ENCODE measurements at regions not wholly inside any gene's neighbourhood (a gene's known extent, or its start where the extent isn't known, plus 50 kb on each side); places are given as distances from the start of the nearest gene placed in this dataset.

DNA sequence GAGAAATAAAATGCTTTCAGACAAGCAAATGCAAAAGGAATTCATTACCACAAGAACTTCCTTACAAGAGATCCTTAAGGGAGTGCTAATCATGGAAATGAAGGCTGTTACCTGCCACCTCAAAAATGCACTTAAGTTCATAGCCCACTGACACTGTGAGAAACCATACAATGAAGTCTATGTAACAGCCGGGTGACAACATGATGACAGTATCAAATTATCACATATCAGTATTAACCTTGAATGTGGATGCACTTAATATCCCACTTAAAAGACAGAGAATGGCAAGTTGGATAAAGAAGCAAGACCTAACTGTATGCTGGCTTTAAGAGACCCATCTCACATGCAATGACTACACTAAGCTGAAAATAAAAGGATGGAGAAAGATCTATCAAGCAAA lies 403.4 kb upstream of the MC4R start:
- no peak for DNase-seq

DNA sequence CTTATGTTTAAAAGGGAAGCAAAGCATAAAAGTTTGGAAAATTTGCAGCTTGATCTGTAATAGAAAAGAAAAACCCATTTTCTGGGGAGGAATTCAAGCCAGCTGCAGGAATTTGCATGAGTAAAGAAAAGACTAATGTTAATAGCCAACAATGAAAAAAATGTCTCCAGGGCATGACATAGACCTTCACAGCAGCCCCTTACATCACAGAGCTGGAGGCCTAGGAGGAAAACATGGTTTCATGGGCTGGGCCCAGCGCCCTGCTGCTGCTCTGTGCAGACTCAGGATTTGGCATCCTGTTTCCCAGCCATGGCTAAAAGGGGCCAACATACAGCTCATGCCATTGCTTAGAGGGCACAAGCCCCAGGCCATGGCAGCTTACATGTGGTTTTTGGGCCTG lies 411.6 kb upstream of the MC4R start:
- DNase-seq = no peak

DNA sequence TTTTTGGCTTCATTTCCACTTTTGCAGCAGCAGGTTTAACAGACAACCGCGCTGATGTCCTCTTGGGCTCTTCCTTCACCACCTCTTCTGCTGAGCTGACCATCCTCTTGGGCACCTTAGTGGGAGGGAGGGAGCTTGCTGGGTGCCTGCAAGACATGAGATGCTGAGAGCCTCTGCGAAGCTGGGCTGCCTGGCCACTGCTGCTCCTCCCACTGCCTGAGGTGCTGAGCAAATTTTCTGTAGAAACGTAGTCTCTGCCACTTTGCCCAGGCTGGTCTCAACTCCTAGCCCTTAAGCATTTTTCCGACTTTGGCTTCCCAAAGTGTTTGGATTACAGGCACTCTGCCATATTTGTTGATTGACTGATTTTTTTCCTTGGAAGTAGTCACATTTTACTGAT lies 422.2 kb upstream of the MC4R start:
- DNase-seq = no peak

DNA sequence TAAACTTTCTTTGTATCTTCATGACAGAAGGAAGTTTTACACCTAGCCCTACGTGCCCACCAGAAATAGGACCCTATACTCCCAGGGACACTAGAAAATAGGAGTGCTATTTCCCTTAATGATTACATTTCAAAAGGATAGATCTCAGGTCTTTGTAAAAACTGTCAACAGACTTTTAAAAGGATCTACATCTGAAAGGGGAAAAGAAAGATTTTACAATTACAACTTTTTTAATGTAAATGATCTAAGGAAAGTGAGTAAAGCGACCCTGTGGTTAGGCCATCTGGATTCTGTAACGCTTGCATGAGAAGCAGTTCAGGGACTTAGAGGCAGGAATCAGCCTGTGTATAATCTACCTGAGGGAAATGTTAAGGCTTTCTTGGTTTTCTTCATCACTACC lies 431.8 kb upstream of the MC4R start:
- no peak for DNase-seq

DNA sequence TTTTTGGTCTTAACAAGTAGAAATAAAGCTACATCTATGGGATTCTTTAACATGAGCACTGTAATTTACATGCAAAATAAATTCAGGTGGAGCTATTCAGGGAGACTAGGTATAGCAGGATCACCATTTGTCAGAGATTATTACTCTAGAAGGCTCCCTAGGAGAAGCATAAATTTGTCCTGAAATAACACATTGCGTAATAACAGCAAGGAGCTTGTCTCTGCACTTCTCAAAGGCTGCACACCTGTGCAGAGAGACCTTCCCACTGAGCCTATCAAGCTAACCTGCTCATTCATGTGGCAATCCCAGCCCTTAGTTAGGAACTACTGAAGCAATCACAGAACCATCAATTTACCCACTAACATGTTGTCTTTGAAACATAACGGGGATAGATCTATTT lies 437.4 kb upstream of the MC4R start:
- no peak for DNase-seq

DNA sequence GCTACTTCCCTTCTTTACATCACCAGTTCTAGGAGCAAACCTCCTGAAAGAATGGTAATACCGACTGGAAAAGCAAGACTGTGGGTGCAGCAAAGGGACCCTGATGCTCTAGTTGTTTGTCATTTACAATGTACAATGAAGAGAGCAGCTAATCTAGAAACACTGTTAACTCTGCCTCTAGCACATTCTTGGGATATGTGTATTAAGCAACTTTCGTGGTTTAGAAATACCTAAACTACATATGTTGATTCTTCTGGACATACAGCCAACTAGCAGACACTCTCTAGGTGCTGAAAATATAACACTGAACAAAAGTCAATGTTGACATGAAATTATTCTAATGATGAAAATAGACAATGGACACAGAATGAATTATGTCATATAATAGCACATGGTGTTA lies 440.3 kb upstream of the MC4R start:
- DNase-seq = no peak

DNA sequence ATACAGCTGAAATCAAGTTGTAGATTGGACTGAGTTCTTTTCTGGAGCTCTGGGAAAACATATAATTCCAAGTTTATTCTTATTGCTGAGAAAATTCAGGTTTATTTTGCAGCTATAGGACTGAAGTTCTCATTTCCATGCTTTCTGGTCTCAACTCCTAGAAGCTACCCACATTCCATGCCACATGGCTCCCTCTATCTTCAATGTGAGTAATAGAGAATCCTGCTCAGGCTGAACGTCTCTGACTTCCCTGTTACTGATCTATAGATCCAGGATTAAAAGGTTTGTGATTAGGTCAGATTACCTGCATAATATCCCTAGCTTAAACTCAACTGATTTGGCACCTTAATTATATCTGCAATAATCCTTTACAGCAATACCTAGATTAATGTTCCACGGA lies 453.8 kb upstream of the MC4R start:
- no peak for DNase-seq

DNA sequence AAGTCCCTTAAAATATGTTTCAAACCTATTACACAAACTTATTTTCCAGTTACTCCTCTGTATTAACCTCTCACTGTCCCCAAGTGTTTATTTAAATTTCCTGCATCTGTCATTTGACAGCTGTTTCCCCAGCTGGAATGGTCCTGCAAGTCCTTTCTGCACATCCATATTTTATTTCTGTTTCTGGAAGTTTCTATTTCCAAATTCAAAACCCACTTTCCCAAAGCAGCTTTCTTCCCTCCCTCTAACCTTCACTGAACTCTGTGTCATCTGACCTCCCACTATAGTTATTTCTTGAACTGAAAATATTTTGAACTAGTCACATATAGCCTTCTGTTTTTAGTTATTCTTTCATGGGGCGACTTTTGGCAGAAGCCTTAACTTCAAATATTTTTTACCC lies 459.4 kb upstream of the MC4R start:
- peak; percentile 28 to 75 (median 42) for DNase-seq

DNA sequence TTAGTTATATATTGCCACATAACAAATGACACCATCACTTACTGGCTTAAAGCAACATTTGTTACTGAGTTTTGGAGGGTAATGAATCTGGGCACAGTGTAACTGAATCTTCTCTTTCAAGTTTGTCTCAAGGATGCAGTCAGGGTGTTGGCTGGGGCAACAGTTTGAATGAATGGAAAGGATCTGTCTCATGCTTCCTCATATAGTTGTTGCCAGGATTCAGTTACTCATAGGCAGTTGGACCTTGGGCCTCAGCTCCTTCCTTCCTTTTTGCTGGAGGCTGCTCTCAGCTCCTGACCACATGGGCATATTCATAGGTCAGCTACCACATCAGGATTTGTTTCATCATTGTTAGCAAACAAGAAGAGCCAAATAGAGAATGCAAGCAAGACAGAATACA lies 466.1 kb upstream of the MC4R start:
- no peak for DNase-seq

DNA sequence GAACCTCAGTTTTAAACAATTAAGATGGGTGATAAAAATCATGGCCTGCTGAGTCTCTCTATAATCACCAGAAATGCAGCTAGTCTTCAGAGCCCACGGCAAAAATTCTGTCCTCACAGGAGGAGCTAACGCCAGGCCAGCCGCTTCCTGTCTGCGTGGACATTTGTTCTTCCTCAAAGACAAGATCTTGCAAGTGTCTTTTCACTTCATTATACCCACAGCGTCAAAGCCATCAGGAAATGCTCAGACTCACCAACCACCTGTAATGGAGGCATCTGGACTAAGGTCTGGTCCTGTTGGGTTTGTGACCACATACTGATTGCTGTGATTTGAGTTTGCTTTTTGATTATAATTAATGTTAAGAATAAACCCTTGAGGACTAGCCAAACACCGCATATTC lies 473.8 kb upstream of the MC4R start:
- no peak for DNase-seq

DNA sequence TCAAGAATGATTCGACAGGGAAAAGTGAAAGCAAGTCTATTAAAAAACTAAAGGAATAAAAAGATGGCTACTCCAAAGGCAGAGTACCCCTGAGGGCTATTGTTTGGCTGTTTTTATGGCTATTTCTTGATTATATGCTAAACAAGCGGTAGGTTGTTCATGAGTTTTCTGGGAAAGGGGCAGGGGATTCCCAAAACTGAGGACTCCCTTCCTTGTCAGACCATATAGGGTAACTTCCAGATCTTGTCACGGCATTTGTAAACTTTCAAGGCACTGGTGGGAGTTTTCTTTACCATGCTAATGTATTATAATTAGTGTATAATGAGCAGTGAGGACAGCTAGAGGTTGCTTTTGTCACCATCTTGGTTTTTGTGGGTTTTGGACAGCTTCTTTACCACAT lies 474.9 kb upstream of the MC4R start:
- DNase-seq = no peak

DNA sequence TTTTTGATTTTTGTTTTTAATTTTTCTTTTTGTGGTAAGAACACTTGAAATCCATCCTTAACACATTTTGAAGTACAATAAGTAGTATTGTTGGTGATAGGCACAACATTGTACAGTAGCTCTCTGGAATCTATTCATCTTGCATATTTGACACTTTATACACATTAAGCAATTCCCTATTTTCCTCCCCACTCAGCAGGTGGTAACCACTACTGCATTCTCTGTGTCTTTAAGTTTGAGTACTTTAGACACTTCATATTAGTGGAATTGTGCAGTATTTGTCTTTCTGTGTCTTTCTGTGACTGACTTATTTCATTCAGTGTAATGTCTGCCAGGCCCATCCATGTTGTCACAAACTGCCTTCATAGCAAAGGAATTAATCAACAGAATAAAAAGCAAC lies 471.7 kb upstream of the CDH20 start:
- DNase-seq = no peak

DNA sequence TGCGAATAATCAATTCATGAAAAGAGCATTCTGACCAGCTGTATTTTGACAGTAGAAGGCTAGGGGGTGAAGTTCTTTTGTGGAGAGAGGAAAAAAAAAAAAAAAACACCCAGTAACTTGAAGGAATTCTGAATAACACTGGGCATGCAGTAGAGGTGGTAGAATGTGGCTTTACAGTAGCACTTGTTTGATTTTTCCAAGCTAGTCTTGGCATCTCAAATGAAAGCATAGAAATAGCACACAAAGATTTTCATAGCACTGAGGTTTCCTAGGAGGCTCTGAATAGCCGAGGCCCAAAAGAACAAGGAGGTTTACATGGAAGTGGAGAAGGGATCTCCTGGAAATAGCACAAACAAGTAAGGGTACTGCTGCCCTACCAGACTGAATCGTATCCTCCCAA lies 470.2 kb upstream of the CDH20 start:
- DNase-seq = no peak

DNA sequence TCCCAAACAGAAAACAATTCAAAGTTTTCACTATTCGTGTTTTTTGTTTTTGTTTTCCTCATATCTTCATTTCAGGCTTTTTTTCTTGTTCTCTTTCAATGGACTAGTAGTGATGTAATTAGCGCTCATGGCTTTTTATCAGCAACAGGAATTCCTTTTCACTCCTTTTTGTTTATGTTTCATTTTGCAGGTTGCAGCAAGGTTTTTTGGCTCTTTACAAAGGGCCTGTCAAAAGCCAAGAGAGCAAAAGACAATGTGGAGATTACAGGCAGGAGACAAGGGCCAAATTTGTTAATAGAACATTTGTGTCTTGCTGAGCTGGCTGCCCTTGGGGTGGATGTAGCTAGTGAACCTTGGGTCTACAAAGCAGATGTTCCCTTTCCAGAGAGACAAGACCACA lies 467.4 kb upstream of the CDH20 start:
- DNase-seq = no peak

DNA sequence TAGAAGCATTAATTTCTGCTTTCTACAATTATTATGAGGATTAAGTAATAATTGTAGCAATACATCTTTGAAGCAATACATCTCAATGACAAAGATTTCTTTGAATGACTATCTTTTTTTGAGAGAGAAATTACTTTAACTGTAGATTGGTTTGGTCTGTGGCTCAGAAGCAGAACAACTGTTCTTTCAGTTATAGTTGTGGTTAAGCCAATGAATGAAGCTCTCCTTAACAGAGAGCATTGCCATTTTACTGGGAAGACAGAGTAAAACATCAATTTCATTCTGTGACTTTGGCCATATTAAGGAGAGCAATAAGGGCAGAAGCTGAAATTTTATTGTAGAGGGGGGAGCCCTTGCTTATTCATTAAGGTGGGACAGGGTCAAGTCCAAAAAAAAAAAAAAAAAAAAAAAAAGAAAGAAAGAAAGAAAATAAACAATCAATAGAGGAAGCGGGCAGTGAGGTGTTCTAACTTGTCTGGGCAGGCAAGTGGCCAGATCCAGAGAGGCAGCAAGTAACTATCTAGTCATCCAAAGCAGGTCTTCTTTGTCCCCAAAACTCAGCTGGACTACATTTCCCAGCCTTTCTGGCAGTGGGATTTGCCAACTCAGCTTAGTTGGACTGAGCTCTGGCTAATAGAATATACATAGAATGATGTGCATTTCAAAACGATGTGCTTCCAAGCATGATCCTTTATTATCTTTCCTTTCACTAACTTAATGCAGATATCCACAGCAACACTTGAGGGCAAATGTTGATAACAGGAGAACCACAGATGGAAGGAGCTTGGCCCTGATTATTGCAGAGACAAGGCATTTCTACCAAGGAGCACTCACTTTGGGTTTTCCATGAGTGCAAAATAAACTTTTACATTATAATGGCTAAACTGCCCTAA lies 462.7 kb upstream of the CDH20 start:
- peak in 2 of 3 donors; percentile 18 to 37 for DNase-seq

DNA sequence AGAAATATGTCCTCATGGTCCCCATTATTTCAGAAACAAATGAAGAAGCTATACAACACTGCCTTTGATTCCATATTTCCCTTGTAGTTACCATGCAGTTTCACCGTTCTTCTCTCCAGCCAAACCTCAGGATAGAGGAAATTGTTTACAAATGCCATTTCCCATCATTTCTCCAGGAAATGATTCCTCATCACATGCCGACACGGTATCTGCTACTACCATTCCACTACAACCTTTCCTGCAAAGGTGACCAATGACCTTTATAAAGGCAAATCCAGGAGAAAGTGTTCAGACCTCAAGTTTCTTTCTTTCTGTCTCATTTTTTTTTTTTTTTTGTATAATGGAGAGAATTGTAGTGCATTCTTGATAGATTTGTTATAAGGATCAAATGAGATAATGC lies 460.8 kb upstream of the CDH20 start:
- DNase-seq = no peak

DNA sequence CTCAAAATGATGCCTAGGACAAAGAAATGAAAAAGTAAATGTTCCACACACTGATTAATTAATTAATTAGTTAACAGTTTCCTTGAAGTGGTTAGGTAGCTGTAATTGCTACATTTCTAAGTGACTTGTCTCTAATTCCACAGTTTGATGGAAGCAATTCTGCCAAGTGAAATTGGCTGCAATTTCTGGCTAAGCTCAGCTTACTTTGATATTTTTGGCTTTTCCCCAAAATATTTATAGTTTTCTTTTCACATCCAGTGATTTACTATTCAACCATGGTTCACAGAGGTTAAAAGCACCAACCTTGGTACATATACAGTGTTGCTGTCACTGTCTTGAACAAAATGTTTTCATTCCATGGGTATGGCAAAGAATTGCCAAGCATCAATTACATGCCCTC lies 459.5 kb upstream of the CDH20 start:
- DNase-seq = no peak

DNA sequence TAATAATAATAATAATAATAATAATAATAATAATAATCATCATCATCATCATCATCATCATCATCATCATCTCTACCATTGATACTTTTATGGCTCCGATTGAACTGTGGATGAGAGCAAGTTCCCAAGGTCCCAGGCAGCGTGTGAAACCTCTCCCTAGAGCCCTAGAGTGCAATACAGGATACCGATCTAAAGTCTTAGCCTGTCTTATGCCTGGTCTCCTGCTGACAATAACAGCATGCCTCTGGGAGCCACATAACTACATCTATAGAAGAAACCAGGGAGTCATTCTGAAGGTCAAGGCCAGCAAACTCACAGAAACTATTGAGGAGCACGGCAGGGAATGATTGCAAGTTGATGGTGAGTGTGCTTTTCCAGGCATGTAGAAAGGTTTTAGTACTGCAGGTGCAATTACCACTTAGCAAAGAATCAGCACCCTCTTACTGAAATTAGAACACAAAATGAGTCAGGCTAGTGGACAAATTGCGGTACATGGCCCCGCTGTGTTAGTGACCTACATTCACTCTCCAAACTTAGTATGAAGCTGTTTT lies 457.2 kb upstream of the CDH20 start:
- no peak for DNase-seq

DNA sequence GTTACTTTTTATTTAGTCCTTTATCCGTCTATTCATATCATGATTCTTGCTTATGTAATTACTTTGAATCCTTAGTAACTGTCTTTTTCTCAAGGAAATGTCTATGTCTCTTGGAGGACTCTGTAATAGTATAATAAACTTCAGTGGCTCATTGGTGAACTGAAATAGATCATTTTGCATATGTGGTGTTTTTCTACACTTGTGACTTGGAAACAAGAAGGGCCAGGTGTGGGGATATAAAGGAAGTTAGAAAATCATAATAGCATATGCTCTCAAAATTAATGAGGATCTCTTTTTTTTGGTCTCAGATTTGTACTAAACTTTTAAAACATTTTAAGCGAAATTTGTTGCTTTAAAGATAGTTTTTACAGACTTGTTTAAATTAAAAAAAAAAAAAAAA lies 453.0 kb upstream of the CDH20 start:
- DNase-seq = no peak

DNA sequence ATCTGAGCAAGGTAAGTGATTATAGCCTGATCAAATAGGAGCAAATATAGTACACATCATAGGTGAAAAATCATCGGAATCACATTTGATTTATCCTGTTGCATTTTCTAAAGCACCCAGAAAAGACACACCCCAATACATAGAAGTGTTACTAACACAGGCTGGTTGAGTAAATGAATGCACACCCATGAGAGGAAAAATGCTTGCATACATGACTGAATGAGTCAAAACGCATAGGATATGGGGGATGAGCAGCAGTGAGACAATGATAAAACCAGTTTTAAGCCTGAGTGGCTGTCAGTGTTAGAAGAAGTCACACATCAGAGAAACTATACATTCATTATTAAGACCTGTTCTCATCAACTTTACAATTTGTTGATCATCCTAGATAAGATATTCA lies 449.6 kb upstream of the CDH20 start:
- DNase-seq = no peak

DNA sequence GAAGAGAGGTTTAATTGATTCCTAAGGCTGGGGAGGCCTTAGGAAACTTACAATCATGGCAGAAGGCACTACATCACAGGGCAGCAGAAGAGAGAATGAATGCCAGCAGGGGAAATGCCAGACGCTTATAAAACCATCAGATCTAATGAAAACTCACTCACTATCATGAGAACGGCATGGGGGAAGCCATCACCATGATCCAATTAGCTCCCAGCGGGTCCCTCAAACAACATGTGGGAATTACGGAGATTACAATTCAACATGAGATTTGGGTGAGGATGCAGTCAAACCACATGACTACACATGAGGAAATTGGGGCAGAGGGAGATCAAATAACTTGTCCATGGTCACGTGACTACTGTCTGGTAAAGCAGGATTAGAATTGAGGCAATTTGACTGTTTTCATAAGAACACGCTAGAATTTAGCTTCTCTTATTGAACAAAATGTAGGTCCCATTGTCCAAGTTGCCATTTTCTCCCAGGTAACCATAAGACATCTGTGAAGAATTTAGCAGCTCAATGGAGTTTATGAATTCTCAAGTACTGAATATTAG lies 445.1 kb upstream of the CDH20 start:
- DNase-seq = no peak

DNA sequence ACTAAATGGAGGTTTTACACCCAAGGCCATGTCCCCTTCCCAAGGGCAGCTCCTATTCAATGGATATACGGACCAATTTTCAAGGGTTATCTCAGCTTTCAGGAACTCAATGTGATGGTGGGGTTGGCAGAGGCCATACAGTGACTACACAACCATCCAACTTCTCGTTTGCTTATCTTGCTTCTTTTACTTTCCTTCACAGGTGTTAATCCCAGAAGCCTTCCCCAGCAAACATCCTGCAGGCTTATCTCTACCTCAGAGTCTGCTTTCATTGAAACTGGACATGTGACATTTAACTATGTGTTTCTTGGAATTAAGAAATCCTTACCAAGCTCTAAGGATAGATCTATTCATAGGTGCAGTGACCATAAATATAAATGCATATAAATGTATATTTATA lies 443.8 kb upstream of the CDH20 start:
- no peak for DNase-seq

DNA sequence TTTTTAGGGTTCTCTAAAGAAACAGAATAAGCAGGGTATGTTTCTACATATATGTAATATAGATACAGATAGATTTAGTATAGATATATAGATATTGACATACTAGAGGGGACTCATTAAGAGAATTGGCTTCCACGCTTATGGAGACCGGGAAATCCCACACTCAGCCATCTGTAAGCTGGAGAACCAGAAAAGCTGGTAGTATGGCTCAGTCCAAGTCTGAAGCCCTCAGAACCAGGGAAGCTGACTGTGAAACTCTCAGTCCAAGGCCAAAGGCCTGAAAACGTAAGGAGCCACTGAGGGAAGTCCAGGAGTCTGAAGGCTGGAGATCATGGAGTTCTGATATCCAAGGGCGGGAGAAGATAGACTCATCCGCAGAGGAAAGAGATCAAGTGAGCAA lies 441.3 kb upstream of the CDH20 start:
- DNase-seq = no peak

DNA sequence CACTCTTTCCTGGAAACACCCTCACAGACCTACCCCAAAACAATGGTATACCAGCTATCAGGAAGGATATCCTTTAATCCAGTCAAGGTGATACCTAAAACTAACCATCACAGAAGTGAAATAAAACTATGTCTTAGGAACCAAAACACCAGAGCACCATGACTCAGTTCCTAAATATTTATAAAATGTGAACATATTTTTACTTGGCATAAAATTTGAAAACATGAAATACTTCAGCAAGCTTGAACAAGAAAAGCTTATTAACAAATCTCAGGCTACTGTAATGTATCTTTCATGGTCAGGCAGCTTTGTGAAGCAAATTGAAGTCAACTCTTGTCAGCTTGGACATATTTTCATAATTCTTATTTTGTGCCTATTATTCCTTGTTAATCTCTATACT lies 440.8 kb upstream of the CDH20 start:
- no peak for DNase-seq
